ENCODE measurements at regions not wholly inside any gene's neighbourhood (a gene's known extent, or its start where the extent isn't known, plus 50 kb on each side); places are given as distances from the start of the nearest gene placed in this dataset.
"Not testable (repeated sequence)": the region's sequence is repeated elsewhere in the genome, so short reads cannot be mapped to it uniquely, and the experiment has no call there.

GRCh38 chr6:112976579-112976978 lies 629.4 kb downstream of the RFPL4B start:
- intact Hi-C loops (cut with micrococcal nuclease): not testable (repeated sequence)

GRCh38 chr6:112979830-112980229 lies 632.7 kb downstream of the RFPL4B start:
- intact Hi-C loops (cut with micrococcal nuclease): no loop called here

GRCh38 chr6:112980676-112981075 lies 633.5 kb downstream of the RFPL4B start:
- intact Hi-C loops (cut with micrococcal nuclease): no loop called here

- intact Hi-C loops (cut with micrococcal nuclease): no loop called here
These were observed 636.7 kb downstream of the RFPL4B start for GRCh38 chr6:112983713-112984261.

GRCh38 chr6:112984899-112985298 lies 637.8 kb downstream of the RFPL4B start:
- intact Hi-C loops (cut with micrococcal nuclease): no loop called here

- intact Hi-C loops (cut with micrococcal nuclease): no loop called here
These were observed 639.2 kb downstream of the RFPL4B start for GRCh38 chr6:112986321-112986720.

GRCh38 chr6:112988748-112989147 lies 641.6 kb downstream of the RFPL4B start:
- intact Hi-C loops (cut with micrococcal nuclease): no loop called here

GRCh38 chr6:112990971-112991370 lies 643.8 kb downstream of the RFPL4B start:
- intact Hi-C loops (cut with micrococcal nuclease): no loop called here

- intact Hi-C loops (cut with micrococcal nuclease): no loop called here
These were observed 644.8 kb downstream of the RFPL4B start for GRCh38 chr6:112991912-112992311.

GRCh38 chr6:112997421-112998085 lies 650.4 kb downstream of the RFPL4B start:
- intact Hi-C loops (cut with micrococcal nuclease): no loop called here

GRCh38 chr6:113004054-113004453 lies 656.9 kb downstream of the RFPL4B start:
- intact Hi-C loops (cut with micrococcal nuclease): no loop called here

- intact Hi-C loops (cut with micrococcal nuclease): no loop called here
These were observed 657.5 kb downstream of the RFPL4B start for GRCh38 chr6:113004470-113005270.

GRCh38 chr6:113006494-113006893 lies 659.4 kb downstream of the RFPL4B start:
- intact Hi-C loops (cut with micrococcal nuclease): no loop called here

GRCh38 chr6:113009682-113010081 lies 662.6 kb downstream of the RFPL4B start:
- intact Hi-C loops (cut with micrococcal nuclease): no loop called here

- intact Hi-C loops (cut with micrococcal nuclease): no loop called here
These were observed 663.3 kb downstream of the RFPL4B start for GRCh38 chr6:113010196-113010989.

GRCh38 chr6:113011389-113011788 lies 664.3 kb downstream of the RFPL4B start:
- intact Hi-C loops (cut with micrococcal nuclease): no loop called here

- intact Hi-C loops (cut with micrococcal nuclease): no loop called here
These were observed 664.7 kb downstream of the RFPL4B start for GRCh38 chr6:113011801-113012200.

GRCh38 chr6:113015249-113015648 lies 668.1 kb downstream of the RFPL4B start:
- intact Hi-C loops (cut with micrococcal nuclease): no loop called here

GRCh38 chr6:113017353-113017752 lies 670.2 kb downstream of the RFPL4B start:
- intact Hi-C loops (cut with micrococcal nuclease): no loop called here

GRCh38 chr6:113018351-113019151 lies 671.4 kb downstream of the RFPL4B start:
- intact Hi-C loops (cut with micrococcal nuclease): no loop called here

- intact Hi-C loops (cut with micrococcal nuclease): no loop called here
These were observed 672.0 kb downstream of the RFPL4B start for GRCh38 chr6:113019176-113019575.

Measured in T-helper 2 cell treated with Interferon-gamma antibody and Interleukin-4, amounts not matched to agents 100 ng/mL and 5 ng/mL, for 36 hours (primary cell).